ENCODE measurements at regions not wholly inside any gene's neighbourhood (a gene's known extent, or its start where the extent isn't known, plus 50 kb on each side); places are given as distances from the start of the nearest gene placed in this dataset.

DNA sequence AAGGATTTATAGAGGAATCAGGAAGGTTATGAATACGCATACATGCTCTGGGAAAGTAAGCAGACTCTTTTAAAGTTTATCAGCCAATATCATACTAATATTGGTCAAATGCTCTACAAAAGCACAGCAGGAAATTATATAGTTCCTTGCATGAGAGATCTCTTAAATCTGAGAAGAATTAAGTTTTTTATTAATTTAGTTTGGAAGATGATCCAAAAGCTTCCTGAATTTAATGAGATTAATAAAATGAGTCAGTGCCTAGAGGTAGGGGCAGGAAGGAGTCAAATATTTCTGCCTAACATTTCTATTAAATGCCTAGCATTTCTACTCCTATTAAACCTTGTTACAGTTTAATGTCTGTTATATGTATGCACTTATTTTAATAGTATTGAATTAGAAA, 1608.2 kb downstream of the GRIK2 start:
- Histone ChIP-seq H3K4me3 (no peak overlapping the region), H3K4me1 (no peaks in the 10 kb centered on the region), H3K27me3 (no peaks in the 10 kb centered on the region), H3K9me3 (no peaks in the 10 kb centered on the region), H3K27ac (no peak overlapping the region), H3K36me3 (no peaks in the 10 kb centered on the region)
- WGBS = 44% methylated on average over 1 of the region's 1 CpG
- TF ChIP-seq, protein P1, sequence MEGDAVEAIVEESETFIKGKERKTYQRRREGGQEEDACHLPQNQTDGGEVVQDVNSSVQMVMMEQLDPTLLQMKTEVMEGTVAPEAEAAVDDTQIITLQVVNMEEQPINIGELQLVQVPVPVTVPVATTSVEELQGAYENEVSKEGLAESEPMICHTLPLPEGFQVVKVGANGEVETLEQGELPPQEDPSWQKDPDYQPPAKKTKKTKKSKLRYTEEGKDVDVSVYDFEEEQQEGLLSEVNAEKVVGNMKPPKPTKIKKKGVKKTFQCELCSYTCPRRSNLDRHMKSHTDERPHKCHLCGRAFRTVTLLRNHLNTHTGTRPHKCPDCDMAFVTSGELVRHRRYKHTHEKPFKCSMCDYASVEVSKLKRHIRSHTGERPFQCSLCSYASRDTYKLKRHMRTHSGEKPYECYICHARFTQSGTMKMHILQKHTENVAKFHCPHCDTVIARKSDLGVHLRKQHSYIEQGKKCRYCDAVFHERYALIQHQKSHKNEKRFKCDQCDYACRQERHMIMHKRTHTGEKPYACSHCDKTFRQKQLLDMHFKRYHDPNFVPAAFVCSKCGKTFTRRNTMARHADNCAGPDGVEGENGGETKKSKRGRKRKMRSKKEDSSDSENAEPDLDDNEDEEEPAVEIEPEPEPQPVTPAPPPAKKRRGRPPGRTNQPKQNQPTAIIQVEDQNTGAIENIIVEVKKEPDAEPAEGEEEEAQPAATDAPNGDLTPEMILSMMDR (IDR thresholded peaks at IDR 0.05) = no peak
- no peak for TF ChIP-seq EP300 (IDR thresholded peaks at IDR 0.05)
- TF ChIP-seq POLR2A (IDR thresholded peaks at IDR 0.05) = no peak
- no peak for TF ChIP-seq POLR2AphosphoS5 (IDR thresholded peaks at IDR 0.05)
- DNase-seq (ENCODE audit: low spot score in 2 of 2) = no peak

DNA sequence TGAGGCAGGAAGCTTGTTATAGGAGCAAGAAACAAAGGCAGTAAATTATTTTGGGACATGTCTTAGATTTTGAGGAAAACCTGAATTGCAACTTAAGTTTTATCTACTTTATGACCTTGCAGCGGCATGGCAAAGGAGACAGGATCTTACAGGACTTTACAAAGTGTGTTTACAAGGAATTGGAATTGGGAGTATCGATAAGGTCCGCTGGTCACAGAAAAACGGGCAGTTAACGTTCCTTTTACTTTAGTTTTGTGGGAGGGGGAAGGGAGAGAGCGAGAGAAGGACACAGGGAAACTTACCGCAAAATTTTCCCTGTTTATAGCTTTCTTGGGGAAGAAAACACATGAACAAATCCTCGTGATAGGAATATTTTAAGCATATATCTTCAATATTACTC, 1607.2 kb downstream of the GRIK2 start:
- DNase-seq (ENCODE audit: low spot score in 2 of 2) = no peak
- Histone ChIP-seq H3K36me3 (no peaks in the 10 kb centered on the region), H3K27me3 (no peaks in the 10 kb centered on the region), H3K4me3 (no peak overlapping the region), H3K9me3 (no peaks in the 10 kb centered on the region), H3K27ac (no peak overlapping the region), H3K4me1 (no peaks in the 10 kb centered on the region)
- TF ChIP-seq POLR2A (IDR thresholded peaks at IDR 0.05) = no peak
- no peak for TF ChIP-seq POLR2AphosphoS5 (IDR thresholded peaks at IDR 0.05)
- TF ChIP-seq, protein P1 (IDR thresholded peaks at IDR 0.05) = no peak
- no peak for TF ChIP-seq EP300 (IDR thresholded peaks at IDR 0.05)
- 21% methylated on average over 8 of the region's 8 CpGs for WGBS

DNA sequence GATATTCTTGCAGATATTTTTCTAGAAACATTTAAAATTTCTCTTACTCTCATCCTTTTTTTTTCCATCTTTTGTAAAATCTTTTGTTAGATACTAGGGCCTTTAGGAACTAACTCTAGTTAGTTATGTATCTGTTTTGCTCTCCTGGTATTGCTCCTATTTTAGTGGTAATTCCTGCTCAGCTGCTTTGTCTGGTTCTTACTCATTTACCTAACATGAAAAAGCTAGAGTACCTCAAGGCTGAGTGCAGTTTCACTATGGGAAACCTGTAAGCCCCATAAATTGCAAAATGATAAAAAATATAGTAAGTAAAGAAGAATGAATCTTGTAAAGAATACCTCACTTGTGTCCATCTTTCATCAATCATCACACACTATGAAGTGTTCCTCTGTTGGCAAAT, 1602.0 kb downstream of the GRIK2 start:
- no peaks in the 10 kb centered on the region for H3K9me3 ChIP-seq
- H3K27me3 ChIP-seq = no peaks in the 10 kb centered on the region
- H3K36me3 ChIP-seq = no peaks in the 10 kb centered on the region
- H3K4me1 ChIP-seq = no peaks in the 10 kb centered on the region
- no peak overlapping the region for H3K4me3 ChIP-seq
- TF ChIP-seq EP300 (IDR thresholded peaks at IDR 0.05) = no peak
- TF ChIP-seq, protein P1 (IDR thresholded peaks at IDR 0.05) = no peak
- TF ChIP-seq POLR2AphosphoS5 (IDR thresholded peaks at IDR 0.05) = no peak
- no peak for TF ChIP-seq POLR2A (IDR thresholded peaks at IDR 0.05)
- DNase-seq (ENCODE audit: low spot score in 2 of 2) = no peak
- no peak overlapping the region for H3K27ac ChIP-seq

DNA sequence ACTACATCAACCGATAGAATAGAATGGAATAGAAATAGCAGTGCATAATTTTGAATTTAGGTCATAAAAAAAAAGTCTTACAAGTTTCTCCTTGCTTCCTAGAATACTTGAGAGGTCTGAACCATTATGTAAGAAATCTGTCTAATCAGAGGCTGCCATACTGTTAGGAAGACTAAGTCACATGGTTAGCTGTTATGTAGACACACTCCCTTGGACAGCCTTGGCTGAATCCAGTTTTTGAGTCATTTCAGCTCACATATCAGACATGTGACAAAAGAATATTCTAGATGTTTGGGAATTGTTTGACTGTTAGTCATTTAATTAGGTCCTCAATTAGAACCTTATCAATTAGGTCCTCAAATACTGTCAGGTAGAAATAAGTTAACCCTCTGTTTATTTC, 1601.4 kb downstream of the GRIK2 start:
- no peak for DNase-seq (ENCODE audit: low spot score in 2 of 2)
- Histone ChIP-seq H3K4me1 (no peaks in the 10 kb centered on the region), H3K9me3 (no peaks in the 10 kb centered on the region), H3K4me3 (no peak overlapping the region), H3K36me3 (no peaks in the 10 kb centered on the region), H3K27ac (no peak overlapping the region), H3K27me3 (no peaks in the 10 kb centered on the region)
- TF ChIP-seq POLR2A (IDR thresholded peaks at IDR 0.05) (no peak), EP300 (IDR thresholded peaks at IDR 0.05) (no peak), POLR2AphosphoS5 (IDR thresholded peaks at IDR 0.05) (no peak)
- TF ChIP-seq, protein P1 (IDR thresholded peaks at IDR 0.05) = no peak
- WGBS = 89% methylated on average over 1 of the region's 1 CpG

DNA sequence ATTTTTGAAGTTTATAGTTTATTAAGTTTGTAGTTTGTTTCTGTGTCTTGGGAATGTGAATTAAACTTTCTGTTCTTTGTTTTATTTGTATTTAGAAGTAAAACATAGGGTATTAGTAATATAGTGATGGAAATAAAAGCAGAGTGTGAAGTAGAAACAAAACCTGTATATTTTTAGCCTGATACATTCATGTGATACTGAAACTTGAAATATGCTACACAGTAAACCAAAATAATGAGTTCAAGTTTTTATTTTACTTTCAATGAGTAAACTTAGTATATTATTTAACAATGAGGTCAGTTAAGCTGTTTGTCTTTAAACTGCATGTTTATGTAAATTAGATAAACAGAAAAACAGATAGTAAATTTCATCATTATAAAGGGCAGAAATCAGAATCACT, 1592.6 kb downstream of the GRIK2 start:
- Histone ChIP-seq H3K27ac (no peak overlapping the region), H3K27me3 (no peaks in the 10 kb centered on the region), H3K36me3 (no peaks in the 10 kb centered on the region), H3K9me3 (no peaks in the 10 kb centered on the region), H3K4me3 (no peak overlapping the region), H3K4me1 (no peaks in the 10 kb centered on the region)
- no peak for DNase-seq (ENCODE audit: low spot score in 2 of 2)
- TF ChIP-seq POLR2AphosphoS5 (IDR thresholded peaks at IDR 0.05) (no peak), POLR2A (IDR thresholded peaks at IDR 0.05) (no peak), EP300 (IDR thresholded peaks at IDR 0.05) (no peak)
- TF ChIP-seq, protein P1 (IDR thresholded peaks at IDR 0.05) = no peak
